Activated CD4-positive, CD25-positive, alpha-beta regulatory T cell (primary cell): ENCODE measurements at regions not wholly inside any gene's neighbourhood (a gene's known extent, or its start where the extent isn't known, plus 50 kb on each side); places are given as distances from the start of the nearest gene placed in this dataset.
"Not testable (repeated sequence)": the region's sequence is repeated elsewhere in the genome, so short reads cannot be mapped to it uniquely, and the experiment has no call there.

Source experiments
- DNase-seq, 4 experiments: peaks; one replicate each; lab custom pipeline; 2025; lab: John Stamatoyannopoulos, UW

GRCh38 chr9:589723-590122 is 251.8 kb upstream of the DMRT1 start:
- no peak for DNase-seq

DNA sequence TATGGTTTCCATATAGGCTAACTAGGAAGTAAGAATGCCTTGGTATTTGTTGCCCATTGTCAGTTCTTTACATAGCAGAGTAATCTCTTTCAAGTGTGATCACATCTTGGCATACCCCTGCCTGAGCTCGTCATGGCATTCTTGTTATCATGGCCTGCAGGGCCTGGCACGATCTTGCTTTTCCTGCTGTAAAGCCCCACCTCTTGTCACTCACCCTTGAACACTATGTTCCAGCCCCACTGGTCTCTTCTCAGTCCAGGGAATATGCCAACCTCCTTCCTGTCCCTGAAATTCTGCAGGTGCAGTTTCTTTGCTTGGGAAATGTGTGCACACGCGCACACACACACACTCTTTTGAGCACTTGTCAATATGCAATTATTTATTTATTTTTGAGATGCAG is 250.2 kb upstream of the DMRT1 start:
- DNase-seq = no peak

- no peak for DNase-seq
Observed at GRCh38 chr9:592225-592624, 249.3 kb upstream of the DMRT1 start.

GRCh38 chr9:592733-593132 is 248.8 kb upstream of the DMRT1 start:
- no peak for DNase-seq

GRCh38 chr9:593809-594208 is 247.7 kb upstream of the DMRT1 start:
- no peak for DNase-seq

- DNase-seq = no peak
Observed at GRCh38 chr9:596703-597102, 244.8 kb upstream of the DMRT1 start.

- DNase-seq = no peak
Observed at GRCh38 chr9:600006-600405, 241.5 kb upstream of the DMRT1 start.

- DNase-seq = no peak
Observed at GRCh38 chr9:602716-603115, 238.8 kb upstream of the DMRT1 start.

DNA sequence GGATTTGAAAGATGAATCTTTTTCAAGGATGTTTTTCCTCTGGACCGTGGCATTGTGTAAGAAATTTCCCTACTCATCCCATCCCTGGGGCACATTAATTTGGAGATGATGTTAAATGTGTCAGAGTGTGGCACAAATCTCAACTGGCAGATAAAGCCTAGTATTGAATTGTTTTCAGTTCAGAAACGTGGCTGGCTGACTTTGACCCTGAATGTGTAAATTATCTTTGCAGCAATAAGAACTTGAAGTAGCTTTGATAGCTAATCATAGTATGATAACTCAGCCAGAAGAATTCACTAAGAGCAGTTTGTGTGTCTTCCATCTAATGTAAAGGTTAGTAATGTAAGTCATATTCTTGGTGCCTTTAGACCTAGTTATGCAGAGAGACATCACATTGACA is 238.4 kb upstream of the DMRT1 start:
- DNase-seq = no peak

DNA sequence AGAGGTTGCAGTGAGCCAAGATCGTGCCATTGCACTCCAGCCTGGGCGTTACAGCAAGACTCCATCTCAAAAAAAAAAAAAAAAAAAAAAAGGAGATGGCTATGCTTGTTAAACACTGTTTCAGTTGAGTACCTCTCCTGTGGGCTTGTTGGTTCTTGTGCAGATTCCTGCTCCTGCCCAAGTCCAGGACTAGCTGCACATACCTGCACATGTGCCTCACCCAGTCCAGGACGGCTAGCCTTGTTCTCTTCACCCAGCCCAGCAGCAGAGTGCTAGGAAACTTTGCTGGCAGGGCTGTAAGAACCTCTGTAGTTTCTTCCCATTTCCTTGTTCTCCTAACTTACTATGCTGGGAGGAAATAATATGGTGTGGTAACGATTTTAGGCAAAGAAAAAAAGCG is 234.1 kb upstream of the DMRT1 start:
- DNase-seq = no peak

- DNase-seq = peak in 1 of 4 experiments; percentile 2
Observed at GRCh38 chr9:613771-614347, 227.6 kb upstream of the DMRT1 start.

GRCh38 chr9:614431-614830 is 227.1 kb upstream of the DMRT1 start:
- no peak for DNase-seq

DNA sequence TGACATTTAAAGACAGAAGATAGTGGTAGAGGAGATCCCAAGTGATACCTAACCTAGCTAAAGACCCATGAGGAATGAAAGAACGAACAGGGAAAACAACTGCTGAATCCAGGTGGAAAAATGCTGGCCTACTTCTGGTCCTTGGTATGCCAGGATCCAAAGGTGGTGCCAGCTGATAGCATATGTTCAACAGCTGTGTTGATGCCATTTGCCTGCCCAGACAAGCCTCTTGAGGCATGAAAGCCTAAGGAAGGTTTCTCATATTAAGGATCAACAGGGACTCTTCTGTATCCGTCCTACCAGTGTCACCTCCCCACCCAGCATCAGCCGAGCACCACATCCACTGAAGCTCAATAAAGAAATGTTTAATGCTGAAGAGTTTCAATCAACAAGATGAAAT is 225.7 kb upstream of the DMRT1 start:
- DNase-seq = no peak

DNA sequence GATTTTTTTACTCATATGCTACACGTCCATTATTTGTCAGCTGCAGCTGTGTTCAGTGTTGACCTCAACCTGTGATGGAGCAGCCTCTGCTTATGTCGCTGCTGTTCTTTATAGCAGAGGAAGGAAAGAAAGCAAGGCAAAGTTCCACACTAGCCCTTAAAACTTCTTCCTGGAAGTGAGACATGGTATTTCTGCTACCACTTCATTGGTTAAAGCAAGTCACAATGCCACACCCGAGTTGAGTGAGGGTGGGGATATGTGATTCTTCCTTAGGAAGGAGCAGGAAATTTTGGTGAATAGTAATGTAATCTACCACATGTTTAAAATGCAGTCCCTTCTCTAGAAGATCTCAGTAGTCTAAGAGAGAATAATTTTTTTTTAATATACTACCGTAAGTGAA is 224.8 kb upstream of the DMRT1 start:
- DNase-seq = no peak

- DNase-seq = no peak
Observed at GRCh38 chr9:617445-618085, 223.9 kb upstream of the DMRT1 start.

GRCh38 chr9:618478-618877 is 223.0 kb upstream of the DMRT1 start:
- DNase-seq = no peak

- no peak for DNase-seq
Observed at GRCh38 chr9:621201-621855, 220.2 kb upstream of the DMRT1 start.

DNA sequence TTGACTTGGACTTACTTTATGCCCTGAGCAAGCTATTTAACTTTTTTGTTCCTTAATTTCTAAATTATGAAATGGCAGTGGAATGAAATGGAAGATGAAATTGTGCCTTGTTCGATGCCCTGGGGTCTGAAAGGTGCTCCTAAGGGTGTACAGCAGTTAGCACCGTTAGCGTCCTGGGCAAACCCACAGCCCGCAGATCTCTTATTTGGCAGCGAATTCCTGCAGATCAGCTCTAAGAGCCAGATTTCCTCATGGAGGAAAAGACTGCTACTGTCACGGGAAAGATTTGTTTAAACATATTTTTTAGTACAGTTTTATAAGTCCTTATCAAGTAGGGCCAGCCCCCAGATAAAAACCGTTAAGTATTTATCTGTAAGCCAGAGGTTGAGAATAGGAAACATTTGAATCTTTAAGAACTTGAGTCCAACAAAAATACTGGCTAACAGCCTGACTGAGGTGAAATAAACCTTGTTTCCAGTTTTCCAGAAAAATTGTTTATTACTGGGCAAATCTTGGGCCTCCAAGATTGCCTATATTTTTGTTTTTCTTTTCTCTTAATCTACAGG is 216.5 kb upstream of the DMRT1 start:
- DNase-seq = no peak

DNA sequence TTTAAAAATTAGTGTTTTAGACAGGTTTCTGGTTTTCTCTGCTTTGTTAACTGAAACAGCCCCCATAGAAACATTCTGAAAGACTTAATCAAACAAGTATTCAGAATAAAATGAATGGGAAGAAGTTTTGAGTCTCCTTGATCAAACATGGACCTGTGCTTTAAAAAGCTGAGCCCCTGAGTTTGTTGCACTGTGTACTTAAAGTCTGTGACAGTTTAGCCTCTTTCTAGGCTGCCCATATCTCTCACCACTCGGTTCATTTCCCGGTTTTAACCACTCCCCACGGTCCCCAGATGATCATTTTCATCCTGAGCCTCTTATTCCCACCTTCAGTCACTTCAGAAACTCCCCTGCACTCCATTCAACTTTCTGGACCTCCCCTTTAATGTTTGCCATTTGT is 215.9 kb upstream of the DMRT1 start:
- DNase-seq = no peak

- DNase-seq = not testable (repeated sequence)
Observed at GRCh38 chr9:626114-626513, 215.4 kb upstream of the DMRT1 start.

GRCh38 chr9:626596-626995 is 214.9 kb upstream of the DMRT1 start:
- no peak for DNase-seq

DNA sequence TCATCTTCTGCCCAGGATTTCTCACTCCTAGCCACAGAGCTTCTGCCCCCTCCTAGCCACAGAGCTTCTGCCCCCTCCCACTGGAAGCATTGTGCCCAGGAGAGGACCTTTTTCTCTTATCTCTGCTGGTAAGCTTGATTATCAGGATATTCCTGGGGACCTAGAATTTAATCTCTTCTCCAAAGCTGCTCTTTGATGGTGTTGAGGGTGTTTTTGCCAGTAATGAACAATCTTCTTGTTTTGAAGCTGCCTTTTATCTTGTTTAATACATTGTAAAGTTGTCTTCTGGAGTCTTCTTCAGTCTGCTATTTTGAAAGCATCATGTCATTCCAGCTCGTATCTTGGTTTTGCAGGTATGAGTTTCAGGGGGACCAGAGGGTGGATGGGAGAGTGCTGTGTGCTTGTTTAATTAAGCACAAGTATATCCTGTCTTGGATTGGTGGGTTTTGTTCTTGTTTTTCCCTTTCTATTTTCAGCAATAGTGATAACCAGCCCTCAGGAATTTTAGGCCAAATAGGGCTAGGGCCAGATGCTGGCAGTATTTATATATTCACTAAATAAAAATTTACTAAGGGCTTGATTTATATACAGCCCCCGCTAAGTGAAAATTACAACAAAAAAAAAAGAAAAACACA is 214.0 kb upstream of the DMRT1 start:
- DNase-seq = no peak

GRCh38 chr9:629146-629545 is 212.4 kb upstream of the DMRT1 start:
- no peak for DNase-seq
